ENCODE measurements at regions not wholly inside any gene's neighbourhood (a gene's known extent, or its start where the extent isn't known, plus 50 kb on each side); places are given as distances from the start of the nearest gene placed in this dataset.
"Not testable (repeated sequence)": the region's sequence is repeated elsewhere in the genome, so short reads cannot be mapped to it uniquely, and the experiment has no call there.

GRCh38 chr5:158456756-158457155, 597.8 kb upstream of the CLINT1 start:
- no peak for TF ChIP-seq JUND (IDR thresholded peaks at IDR 0.05; ENCODE audit: low read depth)
- no peak for DNase-seq (ENCODE audit: low read depth in 1 of 2, low spot score in 1 of 2)
- in situ Hi-C loops (cut with HindIII; ENCODE audit: low pct_unique_long_range_greater_than_20kb, low sequenced_read_pairs): no loop called here

GRCh38 chr5:158456241-158456640, 597.3 kb upstream of the CLINT1 start:
- in situ Hi-C loops (cut with HindIII; ENCODE audit: low pct_unique_long_range_greater_than_20kb, low sequenced_read_pairs): no loop called here

DNA sequence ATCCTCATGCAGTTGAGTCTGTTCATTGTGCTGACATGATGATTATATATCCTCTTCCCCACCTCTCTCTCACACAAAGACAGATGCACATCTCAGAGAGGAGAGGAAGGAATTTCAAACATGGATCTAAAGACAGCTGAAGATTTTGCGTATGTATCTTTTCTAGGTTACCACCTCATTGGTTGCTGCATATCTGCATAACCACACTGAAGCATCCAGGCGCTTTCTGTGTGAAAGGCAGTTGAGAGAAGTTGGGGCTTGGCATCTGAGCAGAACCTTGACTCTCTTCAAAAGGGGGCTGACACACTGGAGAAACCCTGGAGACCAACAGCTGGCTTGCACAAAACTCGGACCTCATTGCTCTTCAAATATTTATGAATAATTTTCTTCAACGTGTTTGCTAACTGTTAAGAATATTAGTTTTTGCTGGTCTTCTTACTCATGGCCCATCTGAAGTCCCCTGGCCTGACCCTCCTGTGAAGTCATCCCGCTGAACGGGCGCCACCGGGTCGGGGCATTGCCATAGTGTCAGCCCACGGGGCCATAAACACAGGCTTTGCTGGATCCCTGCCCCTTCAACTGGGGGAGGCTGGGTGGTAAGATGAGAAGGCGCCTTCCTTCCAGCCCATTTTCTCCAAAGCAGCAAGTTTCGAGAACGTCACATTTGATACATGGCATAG, 593.2 kb upstream of the CLINT1 start:
- in situ Hi-C loops (cut with HindIII; ENCODE audit: low pct_unique_long_range_greater_than_20kb, low sequenced_read_pairs): no loop called here
- TF ChIP-seq JUND (IDR thresholded peaks at IDR 0.05; ENCODE audit: low read depth): no peak

More at GRCh38 chr5:158456241-158456640, 597.3 kb upstream of the CLINT1 start:
- no peak for TF ChIP-seq JUND (IDR thresholded peaks at IDR 0.05; ENCODE audit: low read depth)
- DNase-seq (ENCODE audit: low read depth in 1 of 2, low spot score in 1 of 2): no peak

DNA sequence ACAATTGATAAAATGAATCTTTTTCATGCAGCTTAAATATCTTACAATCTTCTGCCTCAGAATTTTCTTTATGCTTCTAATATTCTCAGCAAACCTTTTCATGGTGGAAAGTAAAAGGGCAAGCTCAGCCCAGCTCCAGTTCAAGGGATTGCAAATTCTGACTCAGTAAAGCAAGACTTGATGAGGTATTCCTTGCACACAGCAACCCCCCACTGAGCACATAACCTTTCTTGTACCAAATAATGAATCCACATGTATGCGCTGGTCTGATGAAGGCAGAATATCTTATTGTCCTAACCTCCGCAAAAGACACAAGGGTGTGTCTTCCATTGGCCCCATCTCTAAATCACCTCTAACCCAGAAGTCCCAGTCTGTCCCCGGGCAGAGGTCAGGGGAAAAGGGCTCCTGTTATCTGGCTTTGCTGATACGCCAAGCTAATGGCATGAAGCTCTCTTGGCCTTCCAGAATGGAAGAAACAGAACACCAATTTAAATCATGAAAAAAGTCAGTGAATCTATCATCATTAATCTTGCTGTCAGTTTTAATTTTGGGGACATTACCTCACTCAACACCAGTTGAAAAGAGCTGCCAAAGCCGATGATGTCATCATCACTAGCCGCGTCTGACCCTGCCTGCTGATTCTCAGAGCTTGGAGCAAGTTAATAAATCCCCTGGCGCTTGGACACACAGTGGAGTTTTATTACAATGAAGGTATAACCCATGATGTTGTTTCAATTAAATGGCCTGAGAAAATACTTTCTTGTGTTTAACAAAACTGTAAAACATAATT, 592.5 kb upstream of the CLINT1 start:
- DNase-seq (ENCODE audit: low read depth in 1 of 2, low spot score in 1 of 2): no peak
- TF ChIP-seq JUND (IDR thresholded peaks at IDR 0.05; ENCODE audit: low read depth): no peak
- in situ Hi-C loops (cut with HindIII; ENCODE audit: low pct_unique_long_range_greater_than_20kb, low sequenced_read_pairs): no loop called here

More for the DNA sequence above, 593.2 kb upstream of the CLINT1 start:
- no peak for DNase-seq (ENCODE audit: low read depth in 1 of 2, low spot score in 1 of 2)

GRCh38 chr5:158450751-158451171, 591.8 kb upstream of the CLINT1 start:
- DNase-seq (ENCODE audit: low read depth in 1 of 2, low spot score in 1 of 2): no peak
- TF ChIP-seq JUND (IDR thresholded peaks at IDR 0.05; ENCODE audit: low read depth): no peak
- in situ Hi-C loops (cut with HindIII; ENCODE audit: low pct_unique_long_range_greater_than_20kb, low sequenced_read_pairs): no loop called here

GRCh38 chr5:158446761-158447160, 587.8 kb upstream of the CLINT1 start:
- DNase-seq (ENCODE audit: low read depth in 1 of 2, low spot score in 1 of 2); in situ Hi-C loops (cut with HindIII; ENCODE audit: low pct_unique_long_range_greater_than_20kb, low sequenced_read_pairs): not testable (repeated sequence)

DNA sequence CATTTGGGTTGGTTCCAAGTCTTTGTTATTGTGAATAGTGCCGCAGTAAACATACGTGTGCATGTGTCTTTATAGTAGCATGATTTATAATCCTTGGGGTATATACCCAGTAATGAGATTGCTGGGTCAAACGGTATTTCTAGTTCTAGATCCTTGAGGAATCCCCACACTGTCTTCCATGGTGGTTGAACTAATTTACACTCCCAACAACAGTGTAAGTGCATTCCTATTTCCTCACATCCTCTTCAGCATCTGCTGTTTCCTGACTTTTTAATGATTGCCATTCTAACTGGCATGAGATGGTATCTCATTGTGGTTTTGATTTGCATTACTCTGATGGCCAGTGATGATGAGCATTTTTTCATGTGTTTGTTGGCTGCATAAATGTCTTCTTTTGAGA, 580.3 kb upstream of the CLINT1 start:
- in situ Hi-C loops (cut with HindIII; ENCODE audit: low pct_unique_long_range_greater_than_20kb, low sequenced_read_pairs); DNase-seq (ENCODE audit: low read depth in 1 of 2, low spot score in 1 of 2): not testable (repeated sequence)

DNA sequence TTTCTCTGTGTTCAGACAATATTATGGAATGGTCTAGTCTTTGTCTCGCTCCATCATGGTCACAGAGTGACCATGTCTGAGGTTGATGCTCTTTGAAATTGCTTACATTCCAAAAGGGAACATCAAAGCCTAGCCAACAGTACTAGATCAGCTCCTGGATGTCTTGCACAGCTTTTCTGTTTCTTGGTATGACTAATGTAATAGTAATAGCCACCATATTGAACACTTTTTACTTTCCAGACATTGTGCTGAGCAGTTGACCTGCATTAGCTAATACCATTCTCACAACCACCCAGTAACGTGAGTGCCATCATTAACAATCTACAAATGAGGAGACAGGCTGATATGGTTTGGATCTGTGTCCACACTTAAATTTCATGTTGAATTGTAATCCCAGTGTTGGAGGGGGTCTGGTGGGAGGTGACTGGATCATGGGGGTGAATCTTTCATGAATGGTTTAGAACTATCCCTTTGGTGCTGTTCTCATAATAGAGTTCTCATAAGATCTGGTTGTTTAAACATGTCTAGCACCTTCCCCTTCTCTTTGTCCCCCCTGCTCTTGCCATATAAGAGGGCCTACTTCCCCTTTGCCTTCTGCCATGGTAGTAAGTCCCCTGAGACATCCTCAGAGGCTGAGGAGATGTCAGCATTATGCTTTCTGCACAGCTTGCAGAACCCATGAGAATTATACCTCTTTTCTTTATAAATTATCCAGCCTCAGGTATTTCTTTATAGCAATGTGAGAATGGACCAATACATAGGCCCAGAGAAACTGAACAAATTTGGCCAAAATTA, 577.5 kb upstream of the CLINT1 start:
- DNase-seq (ENCODE audit: low read depth in 1 of 2, low spot score in 1 of 2): no peak
- TF ChIP-seq JUND (IDR thresholded peaks at IDR 0.05; ENCODE audit: low read depth): no peak
- in situ Hi-C loops (cut with HindIII; ENCODE audit: low pct_unique_long_range_greater_than_20kb, low sequenced_read_pairs): no loop called here

GRCh38 chr5:158435161-158435616, 576.2 kb upstream of the CLINT1 start:
- in situ Hi-C loops (cut with HindIII; ENCODE audit: low pct_unique_long_range_greater_than_20kb, low sequenced_read_pairs): no loop called here

GRCh38 chr5:158434749-158435148, 575.8 kb upstream of the CLINT1 start:
- DNase-seq (ENCODE audit: low read depth in 1 of 2, low spot score in 1 of 2): no peak
- no peak for TF ChIP-seq JUND (IDR thresholded peaks at IDR 0.05; ENCODE audit: low read depth)
- in situ Hi-C loops (cut with HindIII; ENCODE audit: low pct_unique_long_range_greater_than_20kb, low sequenced_read_pairs): no loop called here

More at GRCh38 chr5:158435161-158435616, 576.2 kb upstream of the CLINT1 start:
- no peak for DNase-seq (ENCODE audit: low read depth in 1 of 2, low spot score in 1 of 2)
- TF ChIP-seq JUND (IDR thresholded peaks at IDR 0.05; ENCODE audit: low read depth): no peak

DNA sequence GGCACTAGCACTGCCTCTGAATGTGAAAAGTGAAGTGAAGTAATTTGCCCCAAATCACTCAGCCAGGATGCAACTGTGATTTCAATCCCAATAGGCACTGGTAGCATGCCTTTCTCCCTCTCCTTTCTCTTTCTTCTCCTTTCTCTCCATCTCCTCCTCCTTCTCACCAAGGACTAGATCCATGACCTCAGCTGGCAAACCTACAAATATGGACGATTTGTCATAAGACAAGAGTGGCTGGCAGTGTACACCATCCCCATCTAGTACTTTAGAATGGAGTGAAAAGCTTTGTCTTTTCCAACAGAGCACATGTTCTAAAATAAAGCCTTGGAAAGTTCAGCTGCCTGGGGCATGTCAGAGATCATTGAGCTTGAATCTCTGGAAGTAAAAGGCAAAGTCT, 574.7 kb upstream of the CLINT1 start:
- in situ Hi-C loops (cut with HindIII; ENCODE audit: low pct_unique_long_range_greater_than_20kb, low sequenced_read_pairs): no loop called here
- no peak for DNase-seq (ENCODE audit: low read depth in 1 of 2, low spot score in 1 of 2)
- TF ChIP-seq JUND (IDR thresholded peaks at IDR 0.05; ENCODE audit: low read depth): no peak

GRCh38 chr5:158431369-158432029, 572.6 kb upstream of the CLINT1 start:
- no peak for DNase-seq (ENCODE audit: low read depth in 1 of 2, low spot score in 1 of 2)
- in situ Hi-C loops (cut with HindIII; ENCODE audit: low pct_unique_long_range_greater_than_20kb, low sequenced_read_pairs): no loop called here

More at GRCh38 chr5:158431369-158432029, 572.6 kb upstream of the CLINT1 start:
- TF ChIP-seq JUND (IDR thresholded peaks at IDR 0.05; ENCODE audit: low read depth): no peak

Measured in T47D (cell line).